WTC11 (cell line): ENCODE measurements at regions not wholly inside any gene's neighbourhood (a gene's known extent, or its start where the extent isn't known, plus 50 kb on each side); places are given as distances from the start of the nearest gene placed in this dataset.

Experiments used
- ATAC-seq: fragments of 200-7000 bp; cut with Tn5 transposase; 2 replicates; pipeline ENCODE4 v1.10.0; 2021; ENCODE audit warnings: mild to moderate bottlenecking, moderate library complexity
- CTCF ChIA-PET: fragments of 300-600 bp; sonication (Branson Sonifier 250); formaldehyde crosslinking; loops from one replicate; lab custom pipeline; 2021; ENCODE audit warnings: antibody characterized with exemption; lab: Charles Lee
- POLR2A ChIA-PET: fragments of 350-600 bp; sonication (Branson Sonifier 250); formaldehyde crosslinking; loops from one replicate; lab custom pipeline; 2021; ENCODE audit warnings: antibody characterized with exemption; lab: Charles Lee
- DNase-seq: peaks from one replicate; pipeline ENCODE4 v3.0.0; 2021; ENCODE audit warnings: low spot score
- H3K27ac Mint-ChIP-seq: 2 replicates; pipeline ENCODE4 v1.8.0; 2021; ENCODE audit warnings: mixed read lengths
- H3K27me3 Mint-ChIP-seq: 2 replicates; pipeline ENCODE4 v1.8.0; 2021; ENCODE audit warnings: low read depth, mild to moderate bottlenecking, moderate library complexity, mixed read lengths
- H3K36me3 Mint-ChIP-seq: 2 replicates; pipeline ENCODE4 v1.8.0; 2021; ENCODE audit warnings: mixed read lengths
- H3K4me1 Mint-ChIP-seq: 2 replicates; pipeline ENCODE4 v1.8.0; 2022; ENCODE audit warnings: mixed read lengths
- H3K4me3 Mint-ChIP-seq: 2 replicates; pipeline ENCODE4 v1.8.0; 2021; ENCODE audit warnings: mild to moderate bottlenecking, moderate library complexity, mixed read lengths
- H3K9me3 Mint-ChIP-seq: 2 replicates; pipeline ENCODE4 v1.8.0; 2021; ENCODE audit warnings: mixed read lengths
- CDX4 ChIP-seq: fragments of 250-450 bp; sonication (Bioruptor Pico); IDR thresholded peaks from 2 replicates; pipeline ENCODE4 v1.9.0; 2021; ENCODE audit warnings: moderate library complexity, mild to moderate bottlenecking, inconsistent platforms, borderline replicate concordance
- ELF4 ChIP-seq: sonication (generic); formaldehyde crosslinking; IDR thresholded peaks from 2 replicates; pipeline ENCODE4 v1.8.1; 2022; ENCODE audit warnings: low read depth, mild to moderate bottlenecking, moderate library complexity, missing genetic modification reagents
- EMX1 ChIP-seq: fragments of 250-450 bp; sonication (Bioruptor Pico); IDR thresholded peaks from 2 replicates; pipeline ENCODE4 v1.8.0; 2021; ENCODE audit warnings: mild to moderate bottlenecking
- MXD4 ChIP-seq: fragments of 250-450 bp; sonication (Bioruptor Pico); IDR thresholded peaks from 2 replicates; pipeline ENCODE4 v1.8.0; 2021; ENCODE audit warnings: mild to moderate bottlenecking, moderate library complexity, borderline replicate concordance
- NFYB ChIP-seq: sonication (generic); formaldehyde crosslinking; conservative IDR thresholded peaks from 2 replicates; pipeline ENCODE4 v1.8.0; 2022; ENCODE audit warnings: low read depth, missing genetic modification reagents
- NR1H2 ChIP-seq: sonication (generic); formaldehyde crosslinking; IDR thresholded peaks from 2 replicates; pipeline ENCODE4 v1.9.0; 2021; ENCODE audit warnings: mild to moderate bottlenecking, moderate library complexity, missing genetic modification reagents
- RORB ChIP-seq: fragments of 250-450 bp; sonication (Bioruptor Pico); IDR thresholded peaks from 2 replicates; pipeline ENCODE4 v1.9.0; 2021; ENCODE audit warnings: mild to moderate bottlenecking
- TEAD1 ChIP-seq: sonication (generic); formaldehyde crosslinking; IDR thresholded peaks from 2 replicates; pipeline ENCODE4 v1.8.0; 2022; ENCODE audit warnings: mild to moderate bottlenecking, missing genetic modification reagents
- ZBTB21 ChIP-seq: sonication (generic); formaldehyde crosslinking; IDR thresholded peaks from 2 replicates; pipeline ENCODE4 v1.8.1; 2023; ENCODE audit warnings: mild to moderate bottlenecking, missing genetic modification reagents, borderline replicate concordance
- ZMAT4 ChIP-seq: fragments of 250-450 bp; sonication (Bioruptor Pico); IDR thresholded peaks from 2 replicates; pipeline ENCODE4 v1.9.0; 2021; ENCODE audit warnings: mild to moderate bottlenecking
- ZNF138 ChIP-seq: sonication (generic); formaldehyde crosslinking; conservative IDR thresholded peaks from 2 replicates; pipeline ENCODE4 v1.8.1; 2022; ENCODE audit warnings: mild to moderate bottlenecking, moderate library complexity, missing genetic modification reagents
- ZNF317 ChIP-seq: sonication (generic); formaldehyde crosslinking; IDR thresholded peaks from 2 replicates; pipeline ENCODE4 v1.8.1; 2023; ENCODE audit warnings: low read depth, mild to moderate bottlenecking, moderate library complexity, missing genetic modification reagents, borderline replicate concordance
- TF ChIP-seq, protein P1 (sequence below): sonication (generic); formaldehyde crosslinking; IDR thresholded peaks from 2 replicates; pipeline ENCODE4 v1.8.0; 2023; ENCODE audit warnings: mild to moderate bottlenecking, missing genetic modification reagents
- TF ChIP-seq, protein P2 (sequence below): sonication (generic); formaldehyde crosslinking; IDR thresholded peaks from 2 replicates; pipeline ENCODE4 v1.8.1; 2022; ENCODE audit warnings: low read depth, mild to moderate bottlenecking, moderate library complexity, missing genetic modification reagents, borderline replicate concordance
- TF ChIP-seq, protein P3 (sequence below): sonication (generic); formaldehyde crosslinking; IDR thresholded peaks from 2 replicates; pipeline ENCODE4 v1.8.0; 2023; ENCODE audit warnings: missing genetic modification reagents, mild to moderate bottlenecking, borderline replicate concordance
- TF ChIP-seq, protein P4 (sequence below): sonication (generic); formaldehyde crosslinking; IDR thresholded peaks from 2 replicates; pipeline ENCODE4 v1.8.1; 2022; ENCODE audit warnings: missing genetic modification reagents, borderline replicate concordance
- TF ChIP-seq, protein P5 (sequence below): sonication (generic); formaldehyde crosslinking; IDR thresholded peaks from 2 replicates; pipeline ENCODE4 v1.8.1; 2022; ENCODE audit warnings: low read depth, missing genetic modification reagents, borderline replicate concordance
- TF ChIP-seq, protein P6 (sequence below): sonication (generic); formaldehyde crosslinking; IDR thresholded peaks from 2 replicates; pipeline ENCODE4 v1.8.1; 2022; ENCODE audit warnings: mild to moderate bottlenecking, missing genetic modification reagents, moderate library complexity, borderline replicate concordance
- TF ChIP-seq, protein P7 (sequence below): sonication (generic); formaldehyde crosslinking; IDR thresholded peaks from 2 replicates; pipeline ENCODE4 v1.8.0; 2022; ENCODE audit warnings: mild to moderate bottlenecking, missing genetic modification reagents
- TF ChIP-seq, protein P8 (sequence below): sonication (generic); formaldehyde crosslinking; IDR thresholded peaks from 2 replicates; pipeline ENCODE4 v1.8.1; 2023; ENCODE audit warnings: mild to moderate bottlenecking, moderate library complexity, missing genetic modification reagents

GRCh38 chr2:216564611-216565010 lies 66.0 kb downstream of the RPL37A start (continued):
- TF ChIP-seq NR1H2 (CRISPR knock-in tag) = no peak
- TF ChIP-seq, protein P1, sequence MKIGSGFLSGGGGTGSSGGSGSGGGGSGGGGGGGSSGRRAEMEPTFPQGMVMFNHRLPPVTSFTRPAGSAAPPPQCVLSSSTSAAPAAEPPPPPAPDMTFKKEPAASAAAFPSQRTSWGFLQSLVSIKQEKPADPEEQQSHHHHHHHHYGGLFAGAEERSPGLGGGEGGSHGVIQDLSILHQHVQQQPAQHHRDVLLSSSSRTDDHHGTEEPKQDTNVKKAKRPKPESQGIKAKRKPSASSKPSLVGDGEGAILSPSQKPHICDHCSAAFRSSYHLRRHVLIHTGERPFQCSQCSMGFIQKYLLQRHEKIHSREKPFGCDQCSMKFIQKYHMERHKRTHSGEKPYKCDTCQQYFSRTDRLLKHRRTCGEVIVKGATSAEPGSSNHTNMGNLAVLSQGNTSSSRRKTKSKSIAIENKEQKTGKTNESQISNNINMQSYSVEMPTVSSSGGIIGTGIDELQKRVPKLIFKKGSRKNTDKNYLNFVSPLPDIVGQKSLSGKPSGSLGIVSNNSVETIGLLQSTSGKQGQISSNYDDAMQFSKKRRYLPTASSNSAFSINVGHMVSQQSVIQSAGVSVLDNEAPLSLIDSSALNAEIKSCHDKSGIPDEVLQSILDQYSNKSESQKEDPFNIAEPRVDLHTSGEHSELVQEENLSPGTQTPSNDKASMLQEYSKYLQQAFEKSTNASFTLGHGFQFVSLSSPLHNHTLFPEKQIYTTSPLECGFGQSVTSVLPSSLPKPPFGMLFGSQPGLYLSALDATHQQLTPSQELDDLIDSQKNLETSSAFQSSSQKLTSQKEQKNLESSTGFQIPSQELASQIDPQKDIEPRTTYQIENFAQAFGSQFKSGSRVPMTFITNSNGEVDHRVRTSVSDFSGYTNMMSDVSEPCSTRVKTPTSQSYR (CRISPR knock-in tag) = no peak
- TF ChIP-seq NFYB (CRISPR knock-in tag) = no peak
- no peak for TF ChIP-seq RORB (CRISPR knock-in tag)
- no peak for TF ChIP-seq ZBTB21 (CRISPR knock-in tag)
- no peak for TF ChIP-seq ZNF138 (CRISPR knock-in tag)

- DNase-seq = no peak
- Mint-ChIP-seq H3K4me3 (no peak overlapping the region), H3K27me3 (peaks cover 8% of the 10 kb centered on the region), H3K36me3 (peaks cover 13% of the 10 kb centered on the region), H3K4me1 (peaks cover 72% of the 10 kb centered on the region), H3K27ac (no peak overlapping the region), H3K9me3 (peaks cover 19% of the 10 kb centered on the region)
- ATAC-seq = no peak
- POLR2A ChIA-PET = no interaction called here
- CTCF ChIA-PET = interaction anchor here (1.2 to 1.4 kb wide), 2 partner anchors 46 to 101 kb away, joined by 3 to 4 read pairs; no protein-coding TSS in a partner anchor
- TF ChIP-seq TEAD1 (CRISPR knock-in tag) (no peak), ZNF317 (no peak), EMX1 (no peak), ELF4 (CRISPR knock-in tag) (no peak), ZMAT4 (CRISPR knock-in tag) (no peak), MXD4 (CRISPR knock-in tag) (no peak), CDX4 (CRISPR knock-in tag) (no peak)
- TF ChIP-seq, protein P2, sequence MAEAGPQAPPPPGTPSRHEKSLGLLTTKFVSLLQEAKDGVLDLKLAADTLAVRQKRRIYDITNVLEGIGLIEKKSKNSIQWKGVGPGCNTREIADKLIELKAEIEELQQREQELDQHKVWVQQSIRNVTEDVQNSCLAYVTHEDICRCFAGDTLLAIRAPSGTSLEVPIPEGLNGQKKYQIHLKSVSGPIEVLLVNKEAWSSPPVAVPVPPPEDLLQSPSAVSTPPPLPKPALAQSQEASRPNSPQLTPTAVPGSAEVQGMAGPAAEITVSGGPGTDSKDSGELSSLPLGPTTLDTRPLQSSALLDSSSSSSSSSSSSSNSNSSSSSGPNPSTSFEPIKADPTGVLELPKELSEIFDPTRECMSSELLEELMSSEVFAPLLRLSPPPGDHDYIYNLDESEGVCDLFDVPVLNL (CRISPR knock-in tag) = no peak
- TF ChIP-seq, protein P3, sequence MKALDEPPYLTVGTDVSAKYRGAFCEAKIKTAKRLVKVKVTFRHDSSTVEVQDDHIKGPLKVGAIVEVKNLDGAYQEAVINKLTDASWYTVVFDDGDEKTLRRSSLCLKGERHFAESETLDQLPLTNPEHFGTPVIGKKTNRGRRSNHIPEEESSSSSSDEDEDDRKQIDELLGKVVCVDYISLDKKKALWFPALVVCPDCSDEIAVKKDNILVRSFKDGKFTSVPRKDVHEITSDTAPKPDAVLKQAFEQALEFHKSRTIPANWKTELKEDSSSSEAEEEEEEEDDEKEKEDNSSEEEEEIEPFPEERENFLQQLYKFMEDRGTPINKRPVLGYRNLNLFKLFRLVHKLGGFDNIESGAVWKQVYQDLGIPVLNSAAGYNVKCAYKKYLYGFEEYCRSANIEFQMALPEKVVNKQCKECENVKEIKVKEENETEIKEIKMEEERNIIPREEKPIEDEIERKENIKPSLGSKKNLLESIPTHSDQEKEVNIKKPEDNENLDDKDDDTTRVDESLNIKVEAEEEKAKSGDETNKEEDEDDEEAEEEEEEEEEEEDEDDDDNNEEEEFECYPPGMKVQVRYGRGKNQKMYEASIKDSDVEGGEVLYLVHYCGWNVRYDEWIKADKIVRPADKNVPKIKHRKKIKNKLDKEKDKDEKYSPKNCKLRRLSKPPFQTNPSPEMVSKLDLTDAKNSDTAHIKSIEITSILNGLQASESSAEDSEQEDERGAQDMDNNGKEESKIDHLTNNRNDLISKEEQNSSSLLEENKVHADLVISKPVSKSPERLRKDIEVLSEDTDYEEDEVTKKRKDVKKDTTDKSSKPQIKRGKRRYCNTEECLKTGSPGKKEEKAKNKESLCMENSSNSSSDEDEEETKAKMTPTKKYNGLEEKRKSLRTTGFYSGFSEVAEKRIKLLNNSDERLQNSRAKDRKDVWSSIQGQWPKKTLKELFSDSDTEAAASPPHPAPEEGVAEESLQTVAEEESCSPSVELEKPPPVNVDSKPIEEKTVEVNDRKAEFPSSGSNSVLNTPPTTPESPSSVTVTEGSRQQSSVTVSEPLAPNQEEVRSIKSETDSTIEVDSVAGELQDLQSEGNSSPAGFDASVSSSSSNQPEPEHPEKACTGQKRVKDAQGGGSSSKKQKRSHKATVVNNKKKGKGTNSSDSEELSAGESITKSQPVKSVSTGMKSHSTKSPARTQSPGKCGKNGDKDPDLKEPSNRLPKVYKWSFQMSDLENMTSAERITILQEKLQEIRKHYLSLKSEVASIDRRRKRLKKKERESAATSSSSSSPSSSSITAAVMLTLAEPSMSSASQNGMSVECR (CRISPR knock-in tag) = no peak
- TF ChIP-seq, protein P4, sequence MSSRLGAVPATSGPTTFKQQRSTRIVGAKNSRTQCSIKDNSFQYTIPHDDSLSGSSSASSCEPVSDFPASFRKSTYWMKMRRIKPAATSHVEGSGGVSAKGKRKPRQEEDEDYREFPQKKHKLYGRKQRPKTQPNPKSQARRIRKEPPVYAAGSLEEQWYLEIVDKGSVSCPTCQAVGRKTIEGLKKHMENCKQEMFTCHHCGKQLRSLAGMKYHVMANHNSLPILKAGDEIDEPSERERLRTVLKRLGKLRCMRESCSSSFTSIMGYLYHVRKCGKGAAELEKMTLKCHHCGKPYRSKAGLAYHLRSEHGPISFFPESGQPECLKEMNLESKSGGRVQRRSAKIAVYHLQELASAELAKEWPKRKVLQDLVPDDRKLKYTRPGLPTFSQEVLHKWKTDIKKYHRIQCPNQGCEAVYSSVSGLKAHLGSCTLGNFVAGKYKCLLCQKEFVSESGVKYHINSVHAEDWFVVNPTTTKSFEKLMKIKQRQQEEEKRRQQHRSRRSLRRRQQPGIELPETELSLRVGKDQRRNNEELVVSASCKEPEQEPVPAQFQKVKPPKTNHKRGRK (CRISPR knock-in tag) = no peak
- TF ChIP-seq, protein P5, sequence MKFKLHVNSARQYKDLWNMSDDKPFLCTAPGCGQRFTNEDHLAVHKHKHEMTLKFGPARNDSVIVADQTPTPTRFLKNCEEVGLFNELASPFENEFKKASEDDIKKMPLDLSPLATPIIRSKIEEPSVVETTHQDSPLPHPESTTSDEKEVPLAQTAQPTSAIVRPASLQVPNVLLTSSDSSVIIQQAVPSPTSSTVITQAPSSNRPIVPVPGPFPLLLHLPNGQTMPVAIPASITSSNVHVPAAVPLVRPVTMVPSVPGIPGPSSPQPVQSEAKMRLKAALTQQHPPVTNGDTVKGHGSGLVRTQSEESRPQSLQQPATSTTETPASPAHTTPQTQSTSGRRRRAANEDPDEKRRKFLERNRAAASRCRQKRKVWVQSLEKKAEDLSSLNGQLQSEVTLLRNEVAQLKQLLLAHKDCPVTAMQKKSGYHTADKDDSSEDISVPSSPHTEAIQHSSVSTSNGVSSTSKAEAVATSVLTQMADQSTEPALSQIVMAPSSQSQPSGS (CRISPR knock-in tag) = no peak
- TF ChIP-seq, protein P6, sequence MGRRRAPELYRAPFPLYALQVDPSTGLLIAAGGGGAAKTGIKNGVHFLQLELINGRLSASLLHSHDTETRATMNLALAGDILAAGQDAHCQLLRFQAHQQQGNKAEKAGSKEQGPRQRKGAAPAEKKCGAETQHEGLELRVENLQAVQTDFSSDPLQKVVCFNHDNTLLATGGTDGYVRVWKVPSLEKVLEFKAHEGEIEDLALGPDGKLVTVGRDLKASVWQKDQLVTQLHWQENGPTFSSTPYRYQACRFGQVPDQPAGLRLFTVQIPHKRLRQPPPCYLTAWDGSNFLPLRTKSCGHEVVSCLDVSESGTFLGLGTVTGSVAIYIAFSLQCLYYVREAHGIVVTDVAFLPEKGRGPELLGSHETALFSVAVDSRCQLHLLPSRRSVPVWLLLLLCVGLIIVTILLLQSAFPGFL (CRISPR knock-in tag) = no peak
- TF ChIP-seq, protein P7, sequence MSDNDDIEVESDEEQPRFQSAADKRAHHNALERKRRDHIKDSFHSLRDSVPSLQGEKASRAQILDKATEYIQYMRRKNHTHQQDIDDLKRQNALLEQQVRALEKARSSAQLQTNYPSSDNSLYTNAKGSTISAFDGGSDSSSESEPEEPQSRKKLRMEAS (CRISPR knock-in tag) = no peak
- TF ChIP-seq, protein P8, sequence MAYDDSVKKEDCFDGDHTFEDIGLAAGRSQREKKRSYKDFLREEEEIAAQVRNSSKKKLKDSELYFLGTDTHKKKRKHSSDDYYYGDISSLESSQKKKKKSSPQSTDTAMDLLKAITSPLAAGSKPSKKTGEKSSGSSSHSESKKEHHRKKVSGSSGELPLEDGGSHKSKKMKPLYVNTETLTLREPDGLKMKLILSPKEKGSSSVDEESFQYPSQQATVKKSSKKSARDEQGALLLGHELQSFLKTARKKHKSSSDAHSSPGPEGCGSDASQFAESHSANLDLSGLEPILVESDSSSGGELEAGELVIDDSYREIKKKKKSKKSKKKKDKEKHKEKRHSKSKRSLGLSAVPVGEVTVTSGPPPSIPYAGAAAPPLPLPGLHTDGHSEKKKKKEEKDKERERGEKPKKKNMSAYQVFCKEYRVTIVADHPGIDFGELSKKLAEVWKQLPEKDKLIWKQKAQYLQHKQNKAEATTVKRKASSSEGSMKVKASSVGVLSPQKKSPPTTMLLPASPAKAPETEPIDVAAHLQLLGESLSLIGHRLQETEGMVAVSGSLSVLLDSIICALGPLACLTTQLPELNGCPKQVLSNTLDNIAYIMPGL (CRISPR knock-in tag) = no peak
Measured at GRCh38 chr2:216565956-216566355, 67.3 kb upstream of the IGFBP2 start.
